ENCODE measurements at regions not wholly inside any gene's neighbourhood (a gene's known extent, or its start where the extent isn't known, plus 50 kb on each side); places are given as distances from the start of the nearest gene placed in this dataset.

DNA sequence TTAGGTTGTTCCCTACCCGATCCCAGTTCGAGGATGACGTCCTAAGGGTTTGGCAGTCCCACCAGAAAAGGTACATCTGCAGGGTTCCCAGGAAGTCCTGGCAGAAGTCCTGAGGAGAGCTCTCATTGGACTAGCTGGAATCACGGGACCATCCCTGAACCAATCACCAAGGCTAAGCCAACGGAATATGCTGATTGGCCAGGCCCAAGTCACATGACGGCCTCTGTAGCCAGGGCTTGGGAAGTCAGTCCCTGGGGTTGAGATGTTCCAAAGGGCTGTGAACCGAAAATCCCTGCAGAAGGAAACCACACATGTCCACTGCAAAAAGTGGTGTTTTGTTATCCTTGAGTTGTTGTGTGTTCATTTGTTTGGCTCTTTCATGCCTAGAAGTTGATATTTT lies 68.2 kb upstream of the ZNF423 start:
- TF ChIP-seq, protein P1, sequence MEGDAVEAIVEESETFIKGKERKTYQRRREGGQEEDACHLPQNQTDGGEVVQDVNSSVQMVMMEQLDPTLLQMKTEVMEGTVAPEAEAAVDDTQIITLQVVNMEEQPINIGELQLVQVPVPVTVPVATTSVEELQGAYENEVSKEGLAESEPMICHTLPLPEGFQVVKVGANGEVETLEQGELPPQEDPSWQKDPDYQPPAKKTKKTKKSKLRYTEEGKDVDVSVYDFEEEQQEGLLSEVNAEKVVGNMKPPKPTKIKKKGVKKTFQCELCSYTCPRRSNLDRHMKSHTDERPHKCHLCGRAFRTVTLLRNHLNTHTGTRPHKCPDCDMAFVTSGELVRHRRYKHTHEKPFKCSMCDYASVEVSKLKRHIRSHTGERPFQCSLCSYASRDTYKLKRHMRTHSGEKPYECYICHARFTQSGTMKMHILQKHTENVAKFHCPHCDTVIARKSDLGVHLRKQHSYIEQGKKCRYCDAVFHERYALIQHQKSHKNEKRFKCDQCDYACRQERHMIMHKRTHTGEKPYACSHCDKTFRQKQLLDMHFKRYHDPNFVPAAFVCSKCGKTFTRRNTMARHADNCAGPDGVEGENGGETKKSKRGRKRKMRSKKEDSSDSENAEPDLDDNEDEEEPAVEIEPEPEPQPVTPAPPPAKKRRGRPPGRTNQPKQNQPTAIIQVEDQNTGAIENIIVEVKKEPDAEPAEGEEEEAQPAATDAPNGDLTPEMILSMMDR (conservative IDR thresholded peaks at IDR 0.05 in 1 of 2, IDR thresholded peaks at IDR 0.05 in 1 of 2; ENCODE audit: extremely low read depth in 1 of 2, insufficient read depth in 1 of 2, low read depth in 1 of 2, low read length in 2 of 2): no peak
- TF ChIP-seq EZH2 (IDR thresholded peaks at IDR 0.05; ENCODE audit: borderline replicate concordance, low read length): no peak

Measured in mammary epithelial cell (primary cell).